ENCODE measurements at regions not wholly inside any gene's neighbourhood (a gene's known extent, or its start where the extent isn't known, plus 50 kb on each side); places are given as distances from the start of the nearest gene placed in this dataset.

GRCh38 chr9:11973511-11973910 is 719.7 kb upstream of the TYRP1 start:
- no peaks in the 10 kb centered on the region for H4K20me1 ChIP-seq (ENCODE audit: low read length)
- H3K36me3 ChIP-seq (ENCODE audit: low read depth, low read length): no peaks in the 10 kb centered on the region
- ChIA-PET CTCF (no interaction called here), POLR2A (ENCODE audit: unreplicated experiment) (no interaction called here)
- H3K27ac ChIP-seq (ENCODE audit: low read length): no peak overlapping the region
- H3K9ac ChIP-seq (ENCODE audit: low read length): no peak overlapping the region
- H3K4me2 ChIP-seq (ENCODE audit: low read length): no peak overlapping the region
- H3K9me3 ChIP-seq (ENCODE audit: low read length): no peaks in the 10 kb centered on the region
- DNase-seq: no peak
- no peaks in the 10 kb centered on the region for H3K9me2 ChIP-seq (replicated peaks; ENCODE audit: low read length)
- ATAC-seq: no peak
- H3F3A ChIP-seq (ENCODE audit: low read length, unreplicated experiment): no peaks in the 10 kb centered on the region
- no peaks in the 10 kb centered on the region for H3K4me1 ChIP-seq (ENCODE audit: insufficient read depth, low read length)
- TF ChIP-seq EZH2phosphoT487 (IDR thresholded peaks at IDR 0.05; ENCODE audit: borderline replicate concordance, low read length): no peak
- no peak for TF ChIP-seq EZH2 (IDR thresholded peaks at IDR 0.05; ENCODE audit: low read length, unreplicated experiment)
- no peak for TF ChIP-seq CTCF (conservative IDR thresholded peaks at IDR 0.05; ENCODE audit: low read depth, low read length)
- intact Hi-C loops (cut with micrococcal nuclease): no loop called here
- no TSS peak for BruUV-seq (replicated peaks)
- H3K79me2 ChIP-seq (ENCODE audit: low read length): no peaks in the 10 kb centered on the region
- no peak overlapping the region for H2AFZ ChIP-seq (ENCODE audit: low read length)
- H3K4me3 ChIP-seq (ENCODE audit: low read length): no peak overlapping the region
- no peaks in the 10 kb centered on the region for H3K27me3 ChIP-seq (ENCODE audit: low read length)

DNA sequence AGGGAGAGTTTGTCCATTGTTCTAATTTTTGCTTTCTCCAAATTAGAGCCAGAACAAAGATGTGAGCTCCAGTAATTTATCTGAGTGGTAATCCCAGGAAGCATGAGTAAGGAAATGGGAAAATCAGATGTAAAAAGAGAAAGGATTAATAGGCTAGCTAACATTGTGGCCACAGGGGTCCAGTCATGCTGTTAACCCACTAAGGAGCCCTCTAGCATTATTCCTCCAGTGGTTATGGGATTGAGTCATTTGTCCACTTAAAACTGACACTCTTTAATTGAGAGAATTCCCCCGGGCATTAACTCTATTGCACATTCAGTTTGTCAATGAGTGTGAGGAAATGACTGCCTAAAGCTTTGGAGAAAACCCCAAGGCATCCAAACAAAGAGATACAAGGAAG is 700.3 kb upstream of the TYRP1 start:
- no peaks in the 10 kb centered on the region for H3K79me2 ChIP-seq (ENCODE audit: low read length)
- DNase-seq: no peak
- TF ChIP-seq EZH2 (IDR thresholded peaks at IDR 0.05; ENCODE audit: low read length, unreplicated experiment): no peak
- TF ChIP-seq EZH2phosphoT487 (IDR thresholded peaks at IDR 0.05; ENCODE audit: borderline replicate concordance, low read length): no peak
- no peak for TF ChIP-seq CTCF (conservative IDR thresholded peaks at IDR 0.05; ENCODE audit: low read depth, low read length)
- no peak overlapping the region for H3K27ac ChIP-seq (ENCODE audit: low read length)
- no peak; the same call in 1 of the 2 replicates for ATAC-seq
- H4K20me1 ChIP-seq (ENCODE audit: low read length): no peaks in the 10 kb centered on the region
- H3K36me3 ChIP-seq (ENCODE audit: low read depth, low read length): no peaks in the 10 kb centered on the region
- H3K9me3 ChIP-seq (ENCODE audit: low read length): no peaks in the 10 kb centered on the region
- no peak overlapping the region for H2AFZ ChIP-seq (ENCODE audit: low read length)
- H3K9me2 ChIP-seq (replicated peaks; ENCODE audit: low read length): no peaks in the 10 kb centered on the region
- BruUV-seq (replicated peaks): no TSS peak
- no peaks in the 10 kb centered on the region for H3K27me3 ChIP-seq (ENCODE audit: low read length)
- no peaks in the 10 kb centered on the region for H3F3A ChIP-seq (ENCODE audit: low read length, unreplicated experiment)
- H3K4me1 ChIP-seq (ENCODE audit: insufficient read depth, low read length): no peaks in the 10 kb centered on the region
- H3K4me2 ChIP-seq (ENCODE audit: low read length): no peak overlapping the region
- intact Hi-C loops (cut with micrococcal nuclease): no loop called here
- no peak overlapping the region for H3K4me3 ChIP-seq (ENCODE audit: low read length)
- CTCF ChIA-PET: no interaction called here
- H3K9ac ChIP-seq (ENCODE audit: low read length): no peak overlapping the region
- POLR2A ChIA-PET (ENCODE audit: unreplicated experiment): no interaction called here

- ChIA-PET CTCF (no interaction called here), POLR2A (ENCODE audit: unreplicated experiment) (no interaction called here)
- Histone ChIP-seq H3K9me3 (ENCODE audit: low read length) (no peaks in the 10 kb centered on the region), H3K27me3 (ENCODE audit: low read length) (no peaks in the 10 kb centered on the region), H3K79me2 (ENCODE audit: low read length) (no peaks in the 10 kb centered on the region), H4K20me1 (ENCODE audit: low read length) (no peaks in the 10 kb centered on the region), H3K27ac (ENCODE audit: low read length) (no peak overlapping the region), H3K9me2 (replicated peaks; ENCODE audit: low read length) (no peaks in the 10 kb centered on the region), H3K9ac (ENCODE audit: low read length) (no peak overlapping the region), H3K4me3 (ENCODE audit: low read length) (no peak overlapping the region), H3F3A (ENCODE audit: low read length, unreplicated experiment) (no peaks in the 10 kb centered on the region), H2AFZ (ENCODE audit: low read length) (no peak overlapping the region), H3K4me1 (ENCODE audit: insufficient read depth, low read length) (no peaks in the 10 kb centered on the region), H3K4me2 (ENCODE audit: low read length) (no peak overlapping the region), H3K36me3 (ENCODE audit: low read depth, low read length) (no peaks in the 10 kb centered on the region)
- no TSS peak for BruUV-seq (replicated peaks)
- intact Hi-C loops (cut with micrococcal nuclease): no loop called here
- TF ChIP-seq EZH2 (IDR thresholded peaks at IDR 0.05; ENCODE audit: low read length, unreplicated experiment) (no peak), CTCF (conservative IDR thresholded peaks at IDR 0.05; ENCODE audit: low read depth, low read length) (no peak), EZH2phosphoT487 (IDR thresholded peaks at IDR 0.05; ENCODE audit: borderline replicate concordance, low read length) (no peak)
- ATAC-seq (no peak), DNase-seq (no peak)
Measured at GRCh38 chr9:12014488-12014887, 678.7 kb upstream of the TYRP1 start.
